MCF 10A (cell line): ENCODE measurements at regions not wholly inside any gene's neighbourhood (a gene's known extent, or its start where the extent isn't known, plus 50 kb on each side); places are given as distances from the start of the nearest gene placed in this dataset.

Experiments used
- BruUV-seq: library from RNA; stranded (reverse); fragments of 400-500 nt; replicated peaks from 2 replicates; lab custom pipeline; 2021; lab: Mats Ljungman, UMichigan
- CTCF ChIA-PET: fragments of 300-600 bp; sonication (Branson Sonifier 250); formaldehyde crosslinking; extraction: SDS; loops from one replicate; lab custom pipeline; 2021; ENCODE audit warnings: antibody characterized with exemption, inconsistent platforms; lab: Yijun Ruan, JAX
- POLR2A ChIA-PET: fragments of 300-600, 350-650 bp; sonication (Branson Sonifier 250); formaldehyde crosslinking; extraction: SDS; loops from one replicate; lab custom pipeline; 2020; ENCODE audit warnings: antibody characterized with exemption, inconsistent platforms; lab: Yijun Ruan, JAX
- DNase-seq: peaks from one replicate; pipeline ENCODE4 v3.0.0-alpha.2; 2018; ENCODE audit not compliant: unreplicated experiment
- H3K27ac Mint-ChIP-seq: one replicate; pipeline ENCODE4 v1.8.0; 2022; ENCODE audit warnings: mild to moderate bottlenecking, low read depth, mixed read lengths; ENCODE audit not compliant: unreplicated experiment
- H3K27me3 Mint-ChIP-seq: one replicate; pipeline ENCODE4 v1.8.0; 2022; ENCODE audit warnings: mixed read lengths; ENCODE audit not compliant: insufficient read depth, unreplicated experiment
- H3K36me3 Mint-ChIP-seq: one replicate; pipeline ENCODE4 v1.8.0; 2022; ENCODE audit warnings: mild to moderate bottlenecking, moderate library complexity, mixed read lengths; ENCODE audit not compliant: insufficient read depth, unreplicated experiment
- H3K4me1 Mint-ChIP-seq: one replicate; pipeline ENCODE4 v1.8.0; 2022; ENCODE audit warnings: mixed read lengths; ENCODE audit not compliant: insufficient read depth, unreplicated experiment
- H3K4me3 Mint-ChIP-seq: one replicate; pipeline ENCODE4 v1.8.0; 2022; ENCODE audit warnings: mild to moderate bottlenecking, moderate library complexity, mixed read lengths; ENCODE audit not compliant: unreplicated experiment
- H3K9me3 Mint-ChIP-seq: one replicate; pipeline ENCODE4 v1.8.0; 2022; ENCODE audit warnings: mixed read lengths; ENCODE audit not compliant: unreplicated experiment
- intact Hi-C: fragments of 100-400 bp; cut with micrococcal nuclease; formaldehyde crosslinking; loops from 2 replicates; pipeline ENCODE4 v1.14.1; 2022
- TF ChIP-seq, protein P1 (sequence below): fragments of 200-600 bp; IDR thresholded peaks from one replicate; pipeline ENCODE4 v1.8.0; 2022; ENCODE audit warnings: antibody characterized with exemption, mild to moderate bottlenecking; ENCODE audit not compliant: unreplicated experiment

DNA sequence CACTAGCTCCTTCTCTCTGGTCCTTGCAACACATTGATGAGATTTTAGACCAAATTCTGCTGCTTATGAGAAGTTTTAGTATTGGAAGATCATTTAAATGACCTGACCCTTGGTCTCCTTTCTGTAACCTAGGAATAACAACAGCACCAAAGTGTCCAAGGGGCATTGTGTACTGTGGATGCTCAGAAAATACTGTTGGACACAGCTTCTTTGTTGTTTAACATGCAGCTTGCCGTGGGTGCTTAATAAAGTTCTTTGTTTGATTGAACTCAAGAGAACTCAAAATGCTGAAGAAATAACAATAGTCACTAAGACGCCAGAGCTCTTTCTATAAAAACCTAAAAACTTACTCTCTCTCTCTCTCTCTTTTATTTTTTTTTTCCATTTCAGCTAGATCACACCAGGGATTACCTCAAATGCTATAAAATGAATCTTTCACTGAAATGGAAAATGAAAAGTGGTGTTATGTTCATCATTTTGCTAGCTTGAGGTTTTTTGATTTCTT is 548.9 kb upstream of the CDH8 start:
- Mint-ChIP-seq H3K4me3 (no peak overlapping the region), H3K27me3 (no peaks in the 10 kb centered on the region), H3K4me1 (no peaks in the 10 kb centered on the region), H3K36me3 (no peaks in the 10 kb centered on the region), H3K9me3 (peaks cover 42% of the 10 kb centered on the region), H3K27ac (no peak overlapping the region)
- DNase-seq: no peak
- ChIA-PET POLR2A (no interaction called here), CTCF (interaction anchor here (0.6 kb wide), 1 partner anchor 712 kb away, joined by 3 read pairs; no protein-coding TSS in a partner anchor)
- intact Hi-C loops: no loop called here
- TF ChIP-seq, protein P1, sequence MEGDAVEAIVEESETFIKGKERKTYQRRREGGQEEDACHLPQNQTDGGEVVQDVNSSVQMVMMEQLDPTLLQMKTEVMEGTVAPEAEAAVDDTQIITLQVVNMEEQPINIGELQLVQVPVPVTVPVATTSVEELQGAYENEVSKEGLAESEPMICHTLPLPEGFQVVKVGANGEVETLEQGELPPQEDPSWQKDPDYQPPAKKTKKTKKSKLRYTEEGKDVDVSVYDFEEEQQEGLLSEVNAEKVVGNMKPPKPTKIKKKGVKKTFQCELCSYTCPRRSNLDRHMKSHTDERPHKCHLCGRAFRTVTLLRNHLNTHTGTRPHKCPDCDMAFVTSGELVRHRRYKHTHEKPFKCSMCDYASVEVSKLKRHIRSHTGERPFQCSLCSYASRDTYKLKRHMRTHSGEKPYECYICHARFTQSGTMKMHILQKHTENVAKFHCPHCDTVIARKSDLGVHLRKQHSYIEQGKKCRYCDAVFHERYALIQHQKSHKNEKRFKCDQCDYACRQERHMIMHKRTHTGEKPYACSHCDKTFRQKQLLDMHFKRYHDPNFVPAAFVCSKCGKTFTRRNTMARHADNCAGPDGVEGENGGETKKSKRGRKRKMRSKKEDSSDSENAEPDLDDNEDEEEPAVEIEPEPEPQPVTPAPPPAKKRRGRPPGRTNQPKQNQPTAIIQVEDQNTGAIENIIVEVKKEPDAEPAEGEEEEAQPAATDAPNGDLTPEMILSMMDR: no peak
- BruUV-seq: no TSS peak

GRCh38 chr16:62583414-62583813 is 547.2 kb upstream of the CDH8 start:
- Mint-ChIP-seq H3K9me3 (peaks cover 37% of the 10 kb centered on the region), H3K27ac (no peak overlapping the region), H3K4me1 (no peaks in the 10 kb centered on the region), H3K27me3 (no peaks in the 10 kb centered on the region), H3K4me3 (no peak overlapping the region), H3K36me3 (no peaks in the 10 kb centered on the region)
- DNase-seq: no peak
- intact Hi-C loops: no loop called here
- POLR2A ChIA-PET: no interaction called here
- no TSS peak for BruUV-seq
- CTCF ChIA-PET: no interaction called here
- TF ChIP-seq, protein P1: no peak

- no peak overlapping the region for H3K4me3 Mint-ChIP-seq
- ChIA-PET CTCF (no interaction called here), POLR2A (no interaction called here)
- no peaks in the 10 kb centered on the region for H3K27me3 Mint-ChIP-seq
- TF ChIP-seq, protein P1: no peak
- H3K4me1 Mint-ChIP-seq: no peaks in the 10 kb centered on the region
- H3K9me3 Mint-ChIP-seq: peaks cover 23% of the 10 kb centered on the region
- H3K36me3 Mint-ChIP-seq: no peaks in the 10 kb centered on the region
- no TSS peak for BruUV-seq
- intact Hi-C loops: no loop called here
- H3K27ac Mint-ChIP-seq: no peak overlapping the region
- DNase-seq: no peak
Measured at GRCh38 chr16:62573466-62573865, 537.2 kb upstream of the CDH8 start.

DNA sequence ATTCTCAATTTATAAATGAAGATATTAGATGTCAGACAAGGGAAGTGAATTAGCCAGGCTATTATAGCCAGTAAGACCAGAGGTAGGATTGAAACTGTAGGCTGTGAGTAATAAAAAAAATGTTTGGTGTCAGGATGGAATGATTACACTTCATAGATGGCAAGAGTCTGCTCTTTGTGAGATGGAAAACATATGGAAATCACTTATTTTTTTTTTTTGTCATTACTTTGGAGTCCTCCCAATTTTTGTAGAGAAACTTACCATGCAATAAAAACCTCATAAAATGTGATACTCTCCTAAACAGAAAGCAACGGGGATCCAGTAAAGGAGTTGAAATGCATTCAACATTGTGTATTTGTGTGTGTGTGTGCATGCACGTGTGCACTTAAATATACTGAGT is 532.7 kb upstream of the CDH8 start:
- H3K36me3 Mint-ChIP-seq: no peaks in the 10 kb centered on the region
- DNase-seq: no peak
- H3K4me1 Mint-ChIP-seq: no peaks in the 10 kb centered on the region
- no peak overlapping the region for H3K4me3 Mint-ChIP-seq
- no peak overlapping the region for H3K27ac Mint-ChIP-seq
- ChIA-PET CTCF (no interaction called here), POLR2A (no interaction called here)
- no peaks in the 10 kb centered on the region for H3K27me3 Mint-ChIP-seq
- TF ChIP-seq, protein P1: no peak
- no TSS peak for BruUV-seq
- intact Hi-C loops: no loop called here
- H3K9me3 Mint-ChIP-seq: peaks cover 8% of the 10 kb centered on the region
